GM23338 (cell line): ENCODE measurements at regions not wholly inside any gene's neighbourhood (a gene's known extent, or its start where the extent isn't known, plus 50 kb on each side); places are given as distances from the start of the nearest gene placed in this dataset.
A peak's percentile ranks its signal among the peaks of the same experiment; 100 is the strongest.

Experiments
- ATAC-seq: fragments of 200-7000 bp; cut with Tn5 transposase; 3 replicates; pipeline ENCODE4 v1.9.1; 2020
- DNase-seq: peaks from one replicate; pipeline ENCODE4 v3.0.0-alpha.2; 2015; ENCODE audit warnings: low spot score
- H2AFZ ChIP-seq: fragments of 200-600 bp; sonication (generic); 2 replicates; pipeline ENCODE4 v1.8.0; 2016; ENCODE audit warnings: antibody characterized with exemption, mild to moderate bottlenecking, moderate library complexity
- H3F3A ChIP-seq: fragments of 200-600 bp; sonication (generic); replicated peaks from 2 replicates; pipeline ENCODE4 v1.8.0; 2017; ENCODE audit warnings: antibody characterized with exemption, mixed run types, low read depth
- H3K27ac ChIP-seq: fragments of 200-600 bp; sonication (generic); 2 replicates; pipeline ENCODE4 v1.6.1; 2016; ENCODE audit warnings: low read depth
- H3K27me3 ChIP-seq: fragments of 200-600 bp; sonication (generic); 2 replicates; pipeline ENCODE4 v1.8.0; 2016; ENCODE audit warnings: mild to moderate bottlenecking, mixed run types, moderate library complexity; ENCODE audit not compliant: insufficient read depth
- H3K36me3 ChIP-seq: fragments of 200-600 bp; sonication (generic); 2 replicates; pipeline ENCODE4 v1.8.0; 2016; ENCODE audit warnings: mild to moderate bottlenecking; ENCODE audit not compliant: insufficient read depth
- H3K4me1 ChIP-seq: fragments of 200-600 bp; sonication (generic); 2 replicates; pipeline ENCODE4 v1.8.0; 2016; ENCODE audit warnings: mild to moderate bottlenecking, moderate library complexity; ENCODE audit not compliant: insufficient read depth
- H3K4me2 ChIP-seq: fragments of 200-600 bp; sonication (generic); 2 replicates; pipeline ENCODE4 v1.7.1; 2017; ENCODE audit warnings: mixed run types
- H3K4me3 ChIP-seq: fragments of 200-600 bp; sonication (generic); 2 replicates; pipeline ENCODE4 v1.6.1; 2016; ENCODE audit warnings: mixed run types
- H3K79me2 ChIP-seq: fragments of 200-600 bp; sonication (generic); replicated peaks from 2 replicates; pipeline ENCODE4 v1.8.0; 2017; ENCODE audit warnings: mild to moderate bottlenecking; ENCODE audit not compliant: insufficient read depth
- H3K9me2 ChIP-seq: fragments of 200-600 bp; sonication (generic); 2 replicates; pipeline ENCODE4 v1.8.0; 2017; ENCODE audit not compliant: insufficient read depth
- H4K20me1 ChIP-seq: fragments of 200-600 bp; sonication (generic); replicated peaks from 2 replicates; pipeline ENCODE4 v1.8.0; 2017; ENCODE audit warnings: mild to moderate bottlenecking; ENCODE audit not compliant: insufficient read depth
- H3K27ac Mint-ChIP-seq: 2 replicates; pipeline ENCODE4 v1.8.0; 2020; ENCODE audit warnings: inconsistent platforms, mild to moderate bottlenecking, moderate library complexity, mixed read lengths
- H3K27me3 Mint-ChIP-seq: 3 replicates; pipeline ENCODE4 v1.8.0; 2022; ENCODE audit warnings: low read depth, mild to moderate bottlenecking, moderate library complexity, mixed read lengths, inconsistent platforms; ENCODE audit not compliant: insufficient read depth, poor library complexity
- H3K36me3 Mint-ChIP-seq: 3 replicates; pipeline ENCODE4 v1.8.0; 2021; ENCODE audit warnings: low read depth, mild to moderate bottlenecking, inconsistent platforms, moderate library complexity, mixed read lengths
- H3K4me1 Mint-ChIP-seq: 3 replicates; pipeline ENCODE4 v1.8.0; 2020; ENCODE audit warnings: mild to moderate bottlenecking, inconsistent platforms, mixed read lengths
- H3K4me3 Mint-ChIP-seq: 3 replicates; pipeline ENCODE4 v1.8.0; 2021; ENCODE audit warnings: moderate library complexity, mild to moderate bottlenecking, inconsistent platforms, mixed read lengths
- H3K9me3 Mint-ChIP-seq: 3 replicates; pipeline ENCODE4 v1.8.0; 2020; ENCODE audit warnings: moderate library complexity, mild to moderate bottlenecking, inconsistent platforms, mixed read lengths
- CTCF ChIP-seq, 2 experiments: fragments of 200-600 bp in 1 of 2; sonication (generic) in 1 of 2; conservative IDR thresholded peaks; 2 replicates each; pipeline versions ENCODE4 v1.5.1 to v1.6.1; 2016 to 2017; ENCODE audit warnings: antibody characterized with exemption in 2 of 2, low read depth in 2 of 2, mild to moderate bottlenecking in 2 of 2, moderate library complexity in 1 of 2
- ETS1 ChIP-seq: IDR thresholded peaks from 2 replicates; pipeline ENCODE4 v1.6.1; 2016; ENCODE audit warnings: antibody characterized with exemption
- EZH2 ChIP-seq: fragments of 200-600 bp; sonication (generic); IDR thresholded peaks from one replicate; pipeline ENCODE4 v1.8.0; 2017; ENCODE audit warnings: antibody characterized with exemption, mild to moderate bottlenecking, low read depth; ENCODE audit not compliant: unreplicated experiment
- EZH2phosphoT487 ChIP-seq: fragments of 200-600 bp; sonication (generic); IDR thresholded peaks from one replicate; pipeline ENCODE4 v1.8.1; 2018; ENCODE audit warnings: antibody characterized with exemption; ENCODE audit not compliant: unreplicated experiment
- JUNB ChIP-seq: IDR thresholded peaks from one replicate; pipeline ENCODE4 v1.6.1; 2016; ENCODE audit warnings: antibody characterized with exemption; ENCODE audit not compliant: unreplicated experiment
- POLR2AphosphoS5 ChIP-seq: IDR thresholded peaks from 2 replicates; pipeline ENCODE4 v1.6.1; 2016; ENCODE audit warnings: antibody characterized with exemption, low read depth
- STAT1 ChIP-seq: IDR thresholded peaks from one replicate; pipeline ENCODE4 v1.6.1; 2016; ENCODE audit warnings: antibody characterized with exemption; ENCODE audit not compliant: unreplicated experiment
- ZNF114 ChIP-seq: fragments of 250-450 bp; sonication (Bioruptor Pico); IDR thresholded peaks from 2 replicates; pipeline ENCODE4 v1.5.0; 2020; ENCODE audit warnings: mild to moderate bottlenecking, moderate library complexity
- ZNF331 ChIP-seq: fragments of 250-450 bp; sonication (Bioruptor Pico); IDR thresholded peaks from 2 replicates; pipeline ENCODE4 v1.5.0; 2020; ENCODE audit warnings: low read depth, mild to moderate bottlenecking, moderate library complexity
- ZNF462 ChIP-seq: fragments of 250-450 bp; sonication (Bioruptor Pico); IDR thresholded peaks from 2 replicates; pipeline ENCODE4 v1.5.0; 2020; ENCODE audit warnings: mild to moderate bottlenecking, moderate library complexity

GRCh38 chr4:136636155-136636554, 896.1 kb downstream of the PCDH18 start:
- H3K36me3 ChIP-seq = no peaks in the 10 kb centered on the region
- H3K27ac ChIP-seq = no peak overlapping the region
- H3K9me2 ChIP-seq = no peaks in the 10 kb centered on the region
- H3K4me1 Mint-ChIP-seq = peaks cover 4% of the 10 kb centered on the region; the same call in 2 of the 3 replicates
- H3K4me2 ChIP-seq = no peak overlapping the region
- no peaks in the 10 kb centered on the region; the same call in 2 of the 3 replicates for H3K9me3 Mint-ChIP-seq
- DNase-seq (no peak), ATAC-seq (no peak)
- no peaks in the 10 kb centered on the region for H4K20me1 ChIP-seq
- no peak for TF ChIP-seq ZNF462
- TF ChIP-seq POLR2AphosphoS5 = no peak
- no peak for TF ChIP-seq ZNF114 (CRISPR knock-in tag)
- H3K4me1 ChIP-seq = peaks cover under 1% of the 10 kb centered on the region; the same call in 1 of the 2 replicates
- no peaks in the 10 kb centered on the region for H3K27me3 ChIP-seq
- H3K4me3 ChIP-seq = no peak overlapping the region
- no peaks in the 10 kb centered on the region for H3K36me3 Mint-ChIP-seq
- peak overlapping the region; percentile 91 for H2AFZ ChIP-seq
- no peak overlapping the region for H3K27ac Mint-ChIP-seq
- H3K79me2 ChIP-seq = no peaks in the 10 kb centered on the region
- H3K27me3 Mint-ChIP-seq = peaks cover 1% of the 10 kb centered on the region
- H3F3A ChIP-seq = no peaks in the 10 kb centered on the region
- no peak overlapping the region for H3K4me3 Mint-ChIP-seq

GRCh38 chr4:136634121-136634520, 898.2 kb downstream of the PCDH18 start:
- H2AFZ ChIP-seq = 0 out of 2 replicates have a peak overlapping the region, but pooled peaks have one; percentile 19
- no peaks in the 10 kb centered on the region for H3K27me3 ChIP-seq
- H3K79me2 ChIP-seq = no peaks in the 10 kb centered on the region
- DNase-seq (no peak), ATAC-seq (no peak)
- no peaks in the 10 kb centered on the region for H3K9me2 ChIP-seq
- H3F3A ChIP-seq = no peaks in the 10 kb centered on the region
- no peaks in the 10 kb centered on the region for H3K36me3 Mint-ChIP-seq
- no peaks in the 10 kb centered on the region for H3K36me3 ChIP-seq
- H3K4me3 ChIP-seq = no peak overlapping the region
- no peak overlapping the region for H3K27ac ChIP-seq
- no peak overlapping the region for H3K4me2 ChIP-seq
- H3K27me3 Mint-ChIP-seq = peaks cover 1% of the 10 kb centered on the region
- H3K4me3 Mint-ChIP-seq = no peak overlapping the region
- H3K27ac Mint-ChIP-seq = no peak overlapping the region
- H3K9me3 Mint-ChIP-seq = no peaks in the 10 kb centered on the region; the same call in 2 of the 3 replicates
- no peaks in the 10 kb centered on the region for H4K20me1 ChIP-seq
- H3K4me1 ChIP-seq = no peaks in the 10 kb centered on the region
- peaks cover 4% of the 10 kb centered on the region; the same call in 2 of the 3 replicates for H3K4me1 Mint-ChIP-seq
- TF ChIP-seq STAT1 (no peak), JUNB (no peak), ETS1 (no peak), EZH2phosphoT487 (no peak), CTCF (conservative IDR thresholded peaks at IDR 0.05; ENCODE audit: low read depth in 2 of 2) (no peak), EZH2 (no peak), ZNF114 (CRISPR knock-in tag) (no peak), ZNF331 (CRISPR knock-in tag) (no peak), POLR2AphosphoS5 (no peak)
